ENCODE measurements at regions not wholly inside any gene's neighbourhood (a gene's known extent, or its start where the extent isn't known, plus 50 kb on each side); places are given as distances from the start of the nearest gene placed in this dataset.

- TF ChIP-seq CTCF (IDR thresholded peaks at IDR 0.05) (no peak), POLR2AphosphoS5 (IDR thresholded peaks at IDR 0.05) (no peak)
These were observed 325.9 kb downstream of the SEC14L1 start for GRCh38 chr17:77466596-77467223.
